ENCODE measurements at regions not wholly inside any gene's neighbourhood (a gene's known extent, or its start where the extent isn't known, plus 50 kb on each side); places are given as distances from the start of the nearest gene placed in this dataset.

DNA sequence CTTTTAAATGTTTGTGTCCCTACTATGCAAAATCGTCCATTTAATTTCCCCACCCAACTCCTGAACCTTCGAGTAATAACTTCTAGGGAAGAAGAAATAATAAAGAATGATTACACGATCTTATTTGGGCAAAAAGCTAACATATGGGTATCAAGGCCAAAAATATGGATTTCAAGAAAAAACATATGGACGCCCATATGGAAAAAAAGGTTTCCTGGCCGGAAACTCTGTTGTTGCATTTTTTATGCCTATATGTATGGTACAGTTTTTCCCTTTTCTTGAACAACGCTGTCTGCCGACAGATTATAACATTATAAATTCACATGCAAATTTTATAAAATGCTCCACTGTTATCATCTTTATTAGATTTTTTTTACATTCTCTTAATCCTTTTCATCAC, 167.6 kb upstream of the ESRRG start:
- no peak overlapping the region for H3K27ac ChIP-seq (ENCODE audit: low read length)
- no CpG with 5 or more reads among the region's 7 CpGs for WGBS (ENCODE audit: insufficient coverage)

DNA sequence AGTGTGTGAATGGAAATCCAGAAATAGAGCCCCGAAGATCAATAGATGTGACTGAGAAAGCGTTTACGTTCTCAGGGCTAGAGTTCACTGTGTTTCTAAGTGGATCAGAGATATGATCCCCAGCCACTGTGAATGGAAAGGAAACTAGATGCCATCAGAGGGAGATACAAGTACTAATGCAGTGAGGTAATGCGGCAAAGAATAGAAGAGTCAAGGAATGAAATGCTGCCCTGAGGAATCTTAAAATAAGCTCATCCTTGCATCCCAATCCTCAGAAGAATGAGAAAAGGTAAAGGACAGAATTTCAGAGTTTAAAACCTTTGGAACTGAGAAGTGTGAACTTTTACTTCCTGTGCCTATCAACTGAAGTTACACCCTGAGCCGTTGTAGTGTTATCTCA, 165.5 kb upstream of the ESRRG start:
- Histone ChIP-seq H3K4me1 (ENCODE audit: control insufficient read depth in 1 of 2, extremely low read depth in 1 of 2, insufficient read depth in 2 of 2, low read length in 2 of 2) (no peaks in the 10 kb centered on the region), H3K4me3 (ENCODE audit: control insufficient read depth in 1 of 2, extremely low read depth in 1 of 2, low read length in 1 of 2) (no peak overlapping the region), H3K36me3 (ENCODE audit: control insufficient read depth in 2 of 2, extremely low read depth in 1 of 2, insufficient read depth in 1 of 2, low read length in 1 of 2) (no peaks in the 10 kb centered on the region), H3K27me3 (replicated peaks in 1 of 2; ENCODE audit: control insufficient read depth in 2 of 2, extremely low read depth in 1 of 2, insufficient read depth in 2 of 2, low read length in 1 of 2) (no peaks in the 10 kb centered on the region), H3K9me3 (no peaks in the 10 kb centered on the region), H3K27ac (ENCODE audit: low read length) (no peak overlapping the region)
- H3K4me3 Mint-ChIP-seq = no peak overlapping the region
- CTCF ChIA-PET = interaction anchor here in 1 of 2 donors (0.5 kb wide), 1 partner anchor 424 kb away, joined by 5 read pairs; no protein-coding TSS in a partner anchor
- ATAC-seq (replicated peaks in 1 of 4) (no peak), DNase-seq (no peak)
- POLR2A ChIA-PET = no interaction called here
- WGBS (ENCODE audit: insufficient coverage) = 100% methylated on average over 3 of the region's 5 CpGs
- H3K27me3 Mint-ChIP-seq = no peaks in the 10 kb centered on the region
- no peaks in the 10 kb centered on the region for H3K4me1 Mint-ChIP-seq
- no peaks in the 10 kb centered on the region for H3K36me3 Mint-ChIP-seq
- H3K27ac Mint-ChIP-seq = no peak overlapping the region
- H3K9me3 Mint-ChIP-seq = peaks cover 4 to 14% (median 5%) of the 10 kb centered on the region in 3 donors

More for the DNA sequence above, 167.6 kb upstream of the ESRRG start:
- H3K36me3 Mint-ChIP-seq = no peaks in the 10 kb centered on the region
- Histone ChIP-seq H3K4me3 (ENCODE audit: control insufficient read depth in 1 of 2, extremely low read depth in 1 of 2, low read length in 1 of 2) (no peak overlapping the region), H3K9me3 (no peaks in the 10 kb centered on the region), H3K36me3 (ENCODE audit: control insufficient read depth in 2 of 2, extremely low read depth in 1 of 2, insufficient read depth in 1 of 2, low read length in 1 of 2) (no peaks in the 10 kb centered on the region), H3K27me3 (replicated peaks in 1 of 2; ENCODE audit: control insufficient read depth in 2 of 2, extremely low read depth in 1 of 2, insufficient read depth in 2 of 2, low read length in 1 of 2) (no peaks in the 10 kb centered on the region), H3K4me1 (ENCODE audit: control insufficient read depth in 1 of 2, extremely low read depth in 1 of 2, insufficient read depth in 2 of 2, low read length in 2 of 2) (no peaks in the 10 kb centered on the region)
- peaks cover 5 to 14% (median 6%) of the 10 kb centered on the region in 3 donors for H3K9me3 Mint-ChIP-seq
- POLR2A ChIA-PET = no interaction called here
- no peak for DNase-seq
- CTCF ChIA-PET = no interaction called here
- H3K4me3 Mint-ChIP-seq = no peak overlapping the region
- no peak for ATAC-seq (replicated peaks in 1 of 4)
- H3K27me3 Mint-ChIP-seq = no peaks in the 10 kb centered on the region
- no peak overlapping the region for H3K27ac Mint-ChIP-seq
- no peaks in the 10 kb centered on the region for H3K4me1 Mint-ChIP-seq

GRCh38 chr1:216887032-216887431, 163.8 kb upstream of the ESRRG start:
- ATAC-seq (replicated peaks in 1 of 4) = no peak
- CTCF ChIA-PET = no interaction called here
- H3K27ac ChIP-seq (ENCODE audit: low read length) = no peak overlapping the region
- Mint-ChIP-seq H3K27ac (no peak overlapping the region), H3K27me3 (no peaks in the 10 kb centered on the region), H3K9me3 (peaks cover 4 to 14% (median 5%) of the 10 kb centered on the region in 3 donors), H3K4me1 (no peaks in the 10 kb centered on the region), H3K36me3 (no peaks in the 10 kb centered on the region), H3K4me3 (no peak overlapping the region)
- H3K4me3 ChIP-seq (ENCODE audit: control insufficient read depth in 1 of 2, extremely low read depth in 1 of 2, low read length in 1 of 2) = no peak overlapping the region
- no peaks in the 10 kb centered on the region for H3K4me1 ChIP-seq (ENCODE audit: control insufficient read depth in 1 of 2, extremely low read depth in 1 of 2, insufficient read depth in 2 of 2, low read length in 2 of 2)
- no peaks in the 10 kb centered on the region for H3K27me3 ChIP-seq (replicated peaks in 1 of 2; ENCODE audit: control insufficient read depth in 2 of 2, extremely low read depth in 1 of 2, insufficient read depth in 2 of 2, low read length in 1 of 2)
- POLR2A ChIA-PET = no interaction called here
- no peaks in the 10 kb centered on the region for H3K36me3 ChIP-seq (ENCODE audit: control insufficient read depth in 2 of 2, extremely low read depth in 1 of 2, insufficient read depth in 1 of 2, low read length in 1 of 2)
- 100% methylated on average over 1 of the region's 4 CpGs for WGBS (ENCODE audit: insufficient coverage)
- H3K9me3 ChIP-seq = no peaks in the 10 kb centered on the region
- DNase-seq = no peak

- Mint-ChIP-seq H3K36me3 (no peaks in the 10 kb centered on the region), H3K9me3 (peaks cover 0 to 9% (median 0%) of the 10 kb centered on the region in 3 donors), H3K4me1 (no peaks in the 10 kb centered on the region), H3K4me3 (no peak overlapping the region), H3K27ac (no peak overlapping the region), H3K27me3 (no peaks in the 10 kb centered on the region)
- DNase-seq (no peak), ATAC-seq (replicated peaks in 1 of 4) (no peak)
- no CpG with 5 or more reads among the region's 2 CpGs for WGBS (ENCODE audit: insufficient coverage)
- Histone ChIP-seq H3K4me1 (ENCODE audit: control insufficient read depth in 1 of 2, extremely low read depth in 1 of 2, insufficient read depth in 2 of 2, low read length in 2 of 2) (no peaks in the 10 kb centered on the region), H3K27me3 (replicated peaks in 1 of 2; ENCODE audit: control insufficient read depth in 2 of 2, extremely low read depth in 1 of 2, insufficient read depth in 2 of 2, low read length in 1 of 2) (no peaks in the 10 kb centered on the region), H3K4me3 (ENCODE audit: control insufficient read depth in 1 of 2, extremely low read depth in 1 of 2, low read length in 1 of 2) (no peak overlapping the region), H3K36me3 (ENCODE audit: control insufficient read depth in 2 of 2, extremely low read depth in 1 of 2, insufficient read depth in 1 of 2, low read length in 1 of 2) (no peaks in the 10 kb centered on the region), H3K9me3 (no peaks in the 10 kb centered on the region), H3K27ac (ENCODE audit: low read length) (no peak overlapping the region)
- CTCF ChIA-PET = no interaction called here
- POLR2A ChIA-PET = no interaction called here
Observed at GRCh38 chr1:216884614-216885229, 161.5 kb upstream of the ESRRG start.

GRCh38 chr1:216883518-216883917, 160.3 kb upstream of the ESRRG start:
- no peaks in the 10 kb centered on the region for H3K36me3 ChIP-seq (ENCODE audit: control insufficient read depth in 2 of 2, extremely low read depth in 1 of 2, insufficient read depth in 1 of 2, low read length in 1 of 2)
- no peak overlapping the region for H3K27ac ChIP-seq (ENCODE audit: low read length)
- POLR2A ChIA-PET = no interaction called here
- H3K9me3 ChIP-seq = no peaks in the 10 kb centered on the region
- no peak overlapping the region for H3K4me3 ChIP-seq (ENCODE audit: control insufficient read depth in 1 of 2, extremely low read depth in 1 of 2, low read length in 1 of 2)
- CTCF ChIA-PET = no interaction called here
- H3K36me3 Mint-ChIP-seq = no peaks in the 10 kb centered on the region
- peaks cover 0 to 6% (median 0%) of the 10 kb centered on the region in 3 donors for H3K9me3 Mint-ChIP-seq
- DNase-seq = no peak
- H3K4me1 ChIP-seq (ENCODE audit: control insufficient read depth in 1 of 2, extremely low read depth in 1 of 2, insufficient read depth in 2 of 2, low read length in 2 of 2) = no peaks in the 10 kb centered on the region
- no peaks in the 10 kb centered on the region for H3K4me1 Mint-ChIP-seq
- H3K27ac Mint-ChIP-seq = no peak overlapping the region
- WGBS (ENCODE audit: insufficient coverage) = no CpG with 5 or more reads among the region's 2 CpGs
- no peak for ATAC-seq (replicated peaks in 1 of 4)
- no peak overlapping the region for H3K4me3 Mint-ChIP-seq
- no peaks in the 10 kb centered on the region for H3K27me3 ChIP-seq (replicated peaks in 1 of 2; ENCODE audit: control insufficient read depth in 2 of 2, extremely low read depth in 1 of 2, insufficient read depth in 2 of 2, low read length in 1 of 2)
- no peaks in the 10 kb centered on the region for H3K27me3 Mint-ChIP-seq

- Histone ChIP-seq H3K27me3 (replicated peaks in 1 of 2; ENCODE audit: control insufficient read depth in 2 of 2, extremely low read depth in 1 of 2, insufficient read depth in 2 of 2, low read length in 1 of 2) (no peaks in the 10 kb centered on the region), H3K27ac (ENCODE audit: low read length) (no peak overlapping the region), H3K4me3 (ENCODE audit: control insufficient read depth in 1 of 2, extremely low read depth in 1 of 2, low read length in 1 of 2) (no peak overlapping the region), H3K4me1 (ENCODE audit: control insufficient read depth in 1 of 2, extremely low read depth in 1 of 2, insufficient read depth in 2 of 2, low read length in 2 of 2) (no peaks in the 10 kb centered on the region), H3K36me3 (ENCODE audit: control insufficient read depth in 2 of 2, extremely low read depth in 1 of 2, insufficient read depth in 1 of 2, low read length in 1 of 2) (no peaks in the 10 kb centered on the region), H3K9me3 (no peaks in the 10 kb centered on the region)
- DNase-seq (no peak), ATAC-seq (replicated peaks in 1 of 4) (no peak)
- H3K4me3 Mint-ChIP-seq = no peak overlapping the region
- ChIA-PET POLR2A (no interaction called here), CTCF (no interaction called here)
- no peaks in the 10 kb centered on the region for H3K4me1 Mint-ChIP-seq
- H3K36me3 Mint-ChIP-seq = no peaks in the 10 kb centered on the region
- whole genome bisulfite sequencing (ENCODE audit: insufficient coverage) = no CpG with 5 or more reads among the region's 2 CpGs
- H3K27ac Mint-ChIP-seq = no peak overlapping the region
- no peaks in the 10 kb centered on the region for H3K27me3 Mint-ChIP-seq
- H3K9me3 Mint-ChIP-seq = peaks cover 0 to 3% (median 3%) of the 10 kb centered on the region in 3 donors
Observed at GRCh38 chr1:216881695-216882094, 158.5 kb upstream of the ESRRG start.

DNA sequence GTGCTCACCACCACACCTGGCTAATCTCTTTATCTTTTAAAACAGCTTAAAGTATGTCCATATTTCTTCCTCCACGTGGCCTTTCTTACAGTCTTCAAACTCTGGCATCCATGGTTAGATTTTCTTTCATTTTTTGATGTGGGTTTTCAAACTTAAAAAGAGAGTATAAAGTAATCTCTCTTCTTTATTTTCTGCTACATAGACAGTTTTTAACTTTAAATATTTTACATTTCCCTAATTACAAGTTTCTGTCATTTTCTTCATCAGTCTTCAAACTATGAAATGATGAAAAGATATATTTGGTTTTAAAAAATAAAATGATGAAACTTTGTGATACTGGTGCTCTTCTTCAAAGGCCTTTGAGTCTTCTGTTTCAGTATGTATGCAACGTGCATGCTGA, 143.5 kb upstream of the ESRRG start:
- H3K36me3 Mint-ChIP-seq = no peaks in the 10 kb centered on the region
- no peak overlapping the region for H3K4me3 Mint-ChIP-seq
- peaks cover 0 to 5% (median 2%) of the 10 kb centered on the region in 3 donors for H3K9me3 Mint-ChIP-seq
- no peak overlapping the region for H3K27ac ChIP-seq (ENCODE audit: low read length)
- DNase-seq (no peak), ATAC-seq (replicated peaks in 1 of 4) (no peak)
- H3K27me3 ChIP-seq (replicated peaks in 1 of 2; ENCODE audit: control insufficient read depth in 2 of 2, extremely low read depth in 1 of 2, insufficient read depth in 2 of 2, low read length in 1 of 2) = no peaks in the 10 kb centered on the region
- WGBS (ENCODE audit: insufficient coverage) = 67% methylated on average over 1 of the region's 2 CpGs
- CTCF ChIA-PET = no interaction called here
- no peaks in the 10 kb centered on the region for H3K4me1 ChIP-seq (ENCODE audit: control insufficient read depth in 1 of 2, extremely low read depth in 1 of 2, insufficient read depth in 2 of 2, low read length in 2 of 2)
- H3K4me1 Mint-ChIP-seq = no peaks in the 10 kb centered on the region
- POLR2A ChIA-PET = no interaction called here
- H3K9me3 ChIP-seq = no peaks in the 10 kb centered on the region
- H3K36me3 ChIP-seq (ENCODE audit: control insufficient read depth in 2 of 2, extremely low read depth in 1 of 2, insufficient read depth in 1 of 2, low read length in 1 of 2) = no peaks in the 10 kb centered on the region
- H3K27ac Mint-ChIP-seq = no peak overlapping the region
- no peak overlapping the region for H3K4me3 ChIP-seq (ENCODE audit: control insufficient read depth in 1 of 2, extremely low read depth in 1 of 2, low read length in 1 of 2)
- no peaks in the 10 kb centered on the region for H3K27me3 Mint-ChIP-seq

Data from T-cell (primary cell).